ENCODE measurements at regions not wholly inside any gene's neighbourhood (a gene's known extent, or its start where the extent isn't known, plus 50 kb on each side); places are given as distances from the start of the nearest gene placed in this dataset.
"Not testable (repeated sequence)": the region's sequence is repeated elsewhere in the genome, so short reads cannot be mapped to it uniquely, and the experiment has no call there.

- Mint-ChIP-seq H3K36me3 (no peaks in the 10 kb centered on the region), H3K4me1 (ENCODE audit: unreplicated experiment) (no peaks in the 10 kb centered on the region), H3K27me3 (peaks cover 4% of the 10 kb centered on the region), H3K4me3 (no peak overlapping the region), H3K9me3 (no peaks in the 10 kb centered on the region), H3K27ac (no peak overlapping the region)
- no peak for TF ChIP-seq CTCF (conservative IDR thresholded peaks at IDR 0.05)
- DNase-seq (ENCODE audit: extremely low spot score, unreplicated experiment) = no peak
These were observed 204.0 kb upstream of the GNAI1 start for GRCh38 chr7:79930604-79931003.

GRCh38 chr7:79927116-79927515, 207.5 kb upstream of the GNAI1 start:
- Mint-ChIP-seq H3K9me3 (no peaks in the 10 kb centered on the region), H3K4me1 (ENCODE audit: unreplicated experiment) (no peaks in the 10 kb centered on the region), H3K27me3 (no peaks in the 10 kb centered on the region), H3K27ac (no peak overlapping the region), H3K36me3 (no peaks in the 10 kb centered on the region), H3K4me3 (no peak overlapping the region)
- TF ChIP-seq CTCF (conservative IDR thresholded peaks at IDR 0.05) = no peak
- no peak for DNase-seq (ENCODE audit: extremely low spot score, unreplicated experiment)

GRCh38 chr7:79923953-79924352, 210.7 kb upstream of the GNAI1 start:
- DNase-seq (ENCODE audit: extremely low spot score, unreplicated experiment) = no peak
- Mint-ChIP-seq H3K4me1 (ENCODE audit: unreplicated experiment) (no peaks in the 10 kb centered on the region), H3K27ac (no peak overlapping the region), H3K36me3 (no peaks in the 10 kb centered on the region), H3K4me3 (no peak overlapping the region), H3K9me3 (no peaks in the 10 kb centered on the region), H3K27me3 (no peaks in the 10 kb centered on the region)
- TF ChIP-seq CTCF (conservative IDR thresholded peaks at IDR 0.05) = no peak

GRCh38 chr7:79922894-79923293, 211.7 kb upstream of the GNAI1 start:
- TF ChIP-seq CTCF (conservative IDR thresholded peaks at IDR 0.05) = no peak
- H3K4me3 Mint-ChIP-seq = no peak overlapping the region
- no peaks in the 10 kb centered on the region for H3K36me3 Mint-ChIP-seq
- H3K9me3 Mint-ChIP-seq = no peaks in the 10 kb centered on the region
- H3K4me1 Mint-ChIP-seq (ENCODE audit: unreplicated experiment) = no peaks in the 10 kb centered on the region
- H3K27ac Mint-ChIP-seq = no peak overlapping the region
- no peaks in the 10 kb centered on the region for H3K27me3 Mint-ChIP-seq
- no peak for DNase-seq (ENCODE audit: extremely low spot score, unreplicated experiment)

- Mint-ChIP-seq H3K27me3 (no peaks in the 10 kb centered on the region), H3K36me3 (no peaks in the 10 kb centered on the region), H3K9me3 (no peaks in the 10 kb centered on the region), H3K4me3 (no peak overlapping the region), H3K4me1 (ENCODE audit: unreplicated experiment) (no peaks in the 10 kb centered on the region), H3K27ac (no peak overlapping the region)
- no peak for DNase-seq (ENCODE audit: extremely low spot score, unreplicated experiment)
- no peak for TF ChIP-seq CTCF (conservative IDR thresholded peaks at IDR 0.05)
These were observed 212.7 kb upstream of the GNAI1 start for GRCh38 chr7:79921976-79922375.

GRCh38 chr7:79918632-79919031, 216.0 kb upstream of the GNAI1 start:
- not testable (repeated sequence) for H3K27ac Mint-ChIP-seq, H3K27me3 Mint-ChIP-seq, H3K4me3 Mint-ChIP-seq

GRCh38 chr7:79915346-79915745, 219.3 kb upstream of the GNAI1 start:
- not testable (repeated sequence) for H3K4me3 Mint-ChIP-seq; H3K4me1 Mint-ChIP-seq (ENCODE audit: unreplicated experiment); DNase-seq (ENCODE audit: extremely low spot score, unreplicated experiment)

More at GRCh38 chr7:79918632-79919031, 216.0 kb upstream of the GNAI1 start:
- DNase-seq (ENCODE audit: extremely low spot score, unreplicated experiment); H3K9me3 Mint-ChIP-seq; H3K36me3 Mint-ChIP-seq; H3K4me1 Mint-ChIP-seq (ENCODE audit: unreplicated experiment): not testable (repeated sequence)

More at GRCh38 chr7:79915346-79915745, 219.3 kb upstream of the GNAI1 start:
- H3K27me3 Mint-ChIP-seq, H3K9me3 Mint-ChIP-seq, H3K36me3 Mint-ChIP-seq, H3K27ac Mint-ChIP-seq: not testable (repeated sequence)

All from type B pancreatic cell (in vitro differentiated cells).